22Rv1 (cell line): ENCODE measurements at regions not wholly inside any gene's neighbourhood (a gene's known extent, or its start where the extent isn't known, plus 50 kb on each side); places are given as distances from the start of the nearest gene placed in this dataset.
"Not testable (repeated sequence)": the region's sequence is repeated elsewhere in the genome, so short reads cannot be mapped to it uniquely, and the experiment has no call there.

Experiments used
- H3K27ac ChIP-seq: fragments of 450-650 bp; 2 replicates; pipeline ENCODE4 v1.5.1; 2017
- ZFX ChIP-seq: fragments of 450-650 bp; IDR thresholded peaks from 2 replicates; pipeline ENCODE4 v1.6.1; 2017; ENCODE audit warnings: antibody characterized with exemption, borderline replicate concordance
- TF ChIP-seq, protein P1 (sequence below): fragments of 450-650 bp; IDR thresholded peaks from 2 replicates; pipeline ENCODE4 v1.5.1; 2017; ENCODE audit warnings: mild to moderate bottlenecking

DNA sequence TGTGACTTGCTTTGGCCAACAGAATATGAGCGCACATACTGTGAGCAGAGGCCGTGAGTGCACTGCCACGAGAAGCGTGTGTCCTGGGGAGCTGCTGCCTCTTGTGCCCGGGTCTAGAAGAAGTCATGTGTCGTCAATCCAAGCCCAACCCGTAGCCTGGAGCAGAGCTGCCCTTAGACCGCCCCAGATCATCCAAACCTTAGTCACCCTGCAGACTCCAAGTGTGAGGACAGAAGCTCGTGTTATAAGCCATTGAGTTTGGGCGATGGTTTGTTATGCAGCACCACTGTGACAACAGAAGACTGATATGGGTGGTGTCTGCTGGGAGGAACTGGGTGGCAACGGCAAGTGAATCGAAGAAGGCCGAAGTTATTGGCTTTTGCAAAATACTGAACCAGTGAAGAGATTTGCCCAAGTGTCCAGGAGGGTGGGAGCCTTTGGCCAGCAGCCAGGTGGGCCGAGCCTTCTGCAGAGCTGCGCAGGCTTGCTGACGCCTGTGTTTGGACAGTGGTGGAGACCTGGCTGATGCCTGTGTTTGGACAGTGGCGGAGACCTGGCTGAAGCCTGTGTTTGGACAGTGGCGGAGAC is 101.3 kb upstream of the SULF2 start:
- TF ChIP-seq, protein P1, sequence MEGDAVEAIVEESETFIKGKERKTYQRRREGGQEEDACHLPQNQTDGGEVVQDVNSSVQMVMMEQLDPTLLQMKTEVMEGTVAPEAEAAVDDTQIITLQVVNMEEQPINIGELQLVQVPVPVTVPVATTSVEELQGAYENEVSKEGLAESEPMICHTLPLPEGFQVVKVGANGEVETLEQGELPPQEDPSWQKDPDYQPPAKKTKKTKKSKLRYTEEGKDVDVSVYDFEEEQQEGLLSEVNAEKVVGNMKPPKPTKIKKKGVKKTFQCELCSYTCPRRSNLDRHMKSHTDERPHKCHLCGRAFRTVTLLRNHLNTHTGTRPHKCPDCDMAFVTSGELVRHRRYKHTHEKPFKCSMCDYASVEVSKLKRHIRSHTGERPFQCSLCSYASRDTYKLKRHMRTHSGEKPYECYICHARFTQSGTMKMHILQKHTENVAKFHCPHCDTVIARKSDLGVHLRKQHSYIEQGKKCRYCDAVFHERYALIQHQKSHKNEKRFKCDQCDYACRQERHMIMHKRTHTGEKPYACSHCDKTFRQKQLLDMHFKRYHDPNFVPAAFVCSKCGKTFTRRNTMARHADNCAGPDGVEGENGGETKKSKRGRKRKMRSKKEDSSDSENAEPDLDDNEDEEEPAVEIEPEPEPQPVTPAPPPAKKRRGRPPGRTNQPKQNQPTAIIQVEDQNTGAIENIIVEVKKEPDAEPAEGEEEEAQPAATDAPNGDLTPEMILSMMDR, result no peak
- TF ChIP-seq ZFX, result no peak

DNA sequence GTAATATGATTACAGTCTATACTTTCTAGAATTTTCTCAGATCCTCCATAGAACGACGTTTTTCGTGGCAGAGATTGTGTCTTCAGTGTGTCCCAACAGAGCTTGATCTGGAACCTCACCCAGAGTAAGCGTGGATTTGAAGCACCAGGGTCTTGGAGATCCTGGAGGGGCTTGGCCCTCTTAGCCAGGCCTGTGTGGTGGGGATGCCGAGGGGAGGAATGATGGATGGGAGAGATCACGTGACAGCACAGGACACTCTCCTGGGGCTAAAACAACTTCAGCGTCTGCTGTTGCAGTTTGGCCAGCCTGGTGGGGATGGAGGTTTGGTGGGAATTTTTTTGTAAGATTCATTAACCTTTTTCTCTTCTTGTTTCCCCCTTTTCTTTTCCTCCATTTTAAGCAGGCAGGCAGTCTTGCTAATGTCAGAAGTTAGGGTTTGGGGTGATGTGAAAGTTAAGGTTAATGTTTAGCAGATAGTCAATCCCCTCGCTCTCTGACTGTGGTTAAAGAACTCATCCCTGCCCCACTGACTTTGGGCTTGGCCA is 100.7 kb upstream of the SULF2 start:
- TF ChIP-seq ZFX, result no peak
- TF ChIP-seq, protein P1, result no peak
- H3K27ac ChIP-seq, result no peak overlapping the region

More for the DNA sequence above, 101.3 kb upstream of the SULF2 start:
- no peak overlapping the region for H3K27ac ChIP-seq

DNA sequence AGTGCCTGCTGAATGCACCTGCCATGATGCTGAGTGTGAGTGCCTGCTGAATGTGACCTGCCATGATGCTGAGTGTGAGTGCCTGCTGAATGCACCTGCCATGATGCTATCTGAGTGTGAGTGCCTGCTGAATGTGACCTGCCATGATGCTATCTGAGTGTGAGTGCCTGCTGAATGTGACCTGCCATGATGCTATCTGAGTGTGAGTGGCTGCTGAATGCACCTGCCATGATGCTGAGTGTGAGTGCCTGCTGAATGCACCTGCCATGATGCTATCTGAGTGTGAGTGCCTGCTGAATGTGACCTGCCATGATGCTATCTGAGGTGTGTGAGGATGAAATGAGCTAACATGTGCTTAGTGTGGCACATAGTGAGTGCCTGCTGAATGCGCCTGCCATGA is 98.7 kb upstream of the SULF2 start:
- not testable (repeated sequence) for H3K27ac ChIP-seq

DNA sequence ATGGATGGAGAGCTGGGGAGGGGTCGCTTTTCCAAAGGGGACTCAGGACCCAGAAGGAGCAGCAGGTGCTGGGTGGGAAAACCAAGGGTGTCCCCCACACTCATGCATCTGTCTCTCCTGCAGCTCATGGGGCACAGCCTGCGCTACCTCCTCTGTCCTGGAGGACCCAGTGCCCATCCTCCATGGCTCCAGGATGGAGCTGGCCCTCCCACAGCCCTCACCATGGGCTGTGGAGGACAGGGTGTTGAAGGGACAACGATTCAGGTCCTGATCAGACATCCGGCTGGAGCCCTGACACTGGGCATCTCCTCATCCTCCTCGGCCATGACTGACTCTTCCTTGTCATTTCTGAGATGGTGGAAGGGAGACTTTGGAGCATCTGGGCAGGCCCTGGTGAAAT is 97.9 kb upstream of the SULF2 start:
- TF ChIP-seq, protein P1, result no peak
- no peak for TF ChIP-seq ZFX
- H3K27ac ChIP-seq, result no peak overlapping the region

DNA sequence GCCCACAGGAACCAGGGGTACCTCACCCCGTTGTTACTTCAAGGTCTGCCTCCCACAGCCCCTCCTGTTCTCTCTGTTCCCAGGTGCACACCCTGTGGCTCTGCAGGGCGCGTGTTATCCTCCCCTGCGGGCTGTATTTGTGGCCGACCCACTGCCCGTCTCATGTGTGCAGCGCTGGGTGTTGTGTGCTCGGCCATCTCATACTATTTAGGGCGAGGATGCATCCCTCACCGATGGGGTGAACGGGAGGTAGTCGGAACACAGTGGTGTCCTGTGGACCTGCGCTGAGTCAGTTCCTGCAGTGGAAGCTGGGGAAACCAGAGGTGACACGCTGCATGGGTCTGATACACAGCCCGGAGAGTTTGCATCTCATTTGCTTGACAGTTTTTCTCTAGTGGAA is 94.5 kb upstream of the SULF2 start:
- H3K27ac ChIP-seq, result no peak overlapping the region
- no peak for TF ChIP-seq ZFX
- TF ChIP-seq, protein P1, result no peak

DNA sequence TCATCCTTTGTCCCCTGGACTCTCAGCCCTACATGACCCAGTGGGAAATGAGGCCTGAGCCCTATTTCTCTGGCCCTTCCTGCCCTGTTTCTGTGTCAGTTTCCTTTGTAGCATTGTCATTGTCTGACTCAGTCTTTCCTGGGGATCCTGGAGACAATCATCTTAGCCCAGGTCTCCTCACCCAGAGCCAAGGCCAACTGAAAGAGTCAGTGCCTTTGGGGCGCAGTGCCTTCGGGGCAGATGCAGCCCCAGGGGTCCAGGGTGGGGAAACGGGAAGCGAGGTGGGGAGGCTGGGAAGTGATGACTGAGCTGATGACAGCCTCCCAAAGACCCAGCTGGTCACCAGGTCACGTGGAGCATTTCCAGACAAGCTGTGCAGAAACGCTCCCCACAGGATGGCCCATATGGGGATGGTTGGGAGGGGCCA is 93.3 kb upstream of the SULF2 start:
- H3K27ac ChIP-seq, result no peak overlapping the region
- no peak for TF ChIP-seq ZFX
- TF ChIP-seq, protein P1, result no peak

DNA sequence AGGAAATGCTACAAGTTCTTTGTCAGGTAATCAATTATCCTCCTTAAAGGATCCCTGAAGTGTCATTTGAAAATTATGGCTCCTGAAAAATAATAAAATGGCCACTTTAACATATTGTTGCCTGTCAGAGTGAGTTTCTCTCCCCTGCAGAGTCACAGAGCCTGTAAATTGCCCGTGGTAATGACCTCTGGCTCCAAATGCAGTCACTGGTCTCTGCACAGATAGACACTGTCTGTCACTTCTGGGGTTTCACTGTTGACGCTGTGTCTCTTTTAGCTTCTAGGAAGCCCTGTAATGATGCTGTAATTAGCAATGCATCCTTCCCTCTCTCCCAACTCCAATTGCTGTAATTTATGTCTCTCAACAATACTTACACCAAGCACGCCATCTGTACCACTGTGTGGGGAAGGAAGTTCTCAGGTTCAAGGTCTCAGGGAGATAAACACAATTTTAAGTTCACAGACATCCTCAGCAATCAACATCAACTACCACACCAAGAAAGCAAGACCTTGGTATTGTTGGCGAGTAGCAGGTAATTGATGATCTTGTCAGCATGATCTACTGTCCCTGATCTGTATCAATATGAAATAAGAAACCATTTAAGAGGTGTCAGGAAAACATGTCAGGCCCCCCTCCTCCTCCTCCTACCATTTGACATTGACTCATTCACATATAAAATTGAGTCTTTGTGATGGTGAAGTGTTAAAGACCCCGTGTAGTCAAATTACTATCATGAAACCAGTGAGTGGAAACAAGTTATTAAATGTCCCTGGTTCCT is 91.2 kb upstream of the SULF2 start:
- TF ChIP-seq ZFX, result no peak
- TF ChIP-seq, protein P1, result no peak
- H3K27ac ChIP-seq, result no peak overlapping the region
